ENCODE measurements at regions not wholly inside any gene's neighbourhood (a gene's known extent, or its start where the extent isn't known, plus 50 kb on each side); places are given as distances from the start of the nearest gene placed in this dataset.

DNA sequence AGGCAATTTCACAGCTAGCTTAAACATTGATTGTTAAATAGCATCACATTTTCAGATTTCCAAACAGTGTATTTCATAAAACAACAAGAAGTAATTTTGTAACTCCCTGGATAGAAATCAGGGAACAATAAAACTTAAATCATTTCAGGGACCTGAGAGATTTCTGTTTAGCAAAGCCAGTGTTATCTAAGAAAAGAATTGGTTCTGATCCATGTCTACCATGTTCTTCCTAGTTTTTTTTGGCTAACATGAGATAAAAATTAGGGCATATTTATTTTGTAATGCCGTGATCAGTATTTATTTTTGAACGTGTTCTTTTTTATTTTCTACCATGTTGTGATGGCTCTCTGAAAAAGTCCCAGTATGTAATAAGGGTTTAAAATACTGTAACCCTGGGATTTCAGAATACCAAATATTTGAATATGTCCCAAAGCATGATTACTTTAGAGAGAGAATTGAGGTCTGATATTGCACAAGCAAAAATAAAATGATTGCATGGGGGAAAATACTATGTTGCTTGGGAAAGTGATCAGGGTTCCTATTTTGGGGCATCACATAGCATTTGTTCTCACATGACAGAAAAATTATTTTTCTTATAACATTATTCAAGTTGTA lies 188.7 kb upstream of the CEP162 start:
- Mint-ChIP-seq H3K27ac (no peak overlapping the region), H3K4me1 (ENCODE audit: low read depth) (no peaks in the 10 kb centered on the region), H3K27me3 (peaks cover 17% of the 10 kb centered on the region), H3K9me3 (ENCODE audit: low read depth) (no peaks in the 10 kb centered on the region), H3K4me3 (ENCODE audit: low read depth) (no peak overlapping the region), H3K36me3 (ENCODE audit: insufficient read depth) (no peaks in the 10 kb centered on the region)
- TF ChIP-seq, protein P1, sequence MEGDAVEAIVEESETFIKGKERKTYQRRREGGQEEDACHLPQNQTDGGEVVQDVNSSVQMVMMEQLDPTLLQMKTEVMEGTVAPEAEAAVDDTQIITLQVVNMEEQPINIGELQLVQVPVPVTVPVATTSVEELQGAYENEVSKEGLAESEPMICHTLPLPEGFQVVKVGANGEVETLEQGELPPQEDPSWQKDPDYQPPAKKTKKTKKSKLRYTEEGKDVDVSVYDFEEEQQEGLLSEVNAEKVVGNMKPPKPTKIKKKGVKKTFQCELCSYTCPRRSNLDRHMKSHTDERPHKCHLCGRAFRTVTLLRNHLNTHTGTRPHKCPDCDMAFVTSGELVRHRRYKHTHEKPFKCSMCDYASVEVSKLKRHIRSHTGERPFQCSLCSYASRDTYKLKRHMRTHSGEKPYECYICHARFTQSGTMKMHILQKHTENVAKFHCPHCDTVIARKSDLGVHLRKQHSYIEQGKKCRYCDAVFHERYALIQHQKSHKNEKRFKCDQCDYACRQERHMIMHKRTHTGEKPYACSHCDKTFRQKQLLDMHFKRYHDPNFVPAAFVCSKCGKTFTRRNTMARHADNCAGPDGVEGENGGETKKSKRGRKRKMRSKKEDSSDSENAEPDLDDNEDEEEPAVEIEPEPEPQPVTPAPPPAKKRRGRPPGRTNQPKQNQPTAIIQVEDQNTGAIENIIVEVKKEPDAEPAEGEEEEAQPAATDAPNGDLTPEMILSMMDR (IDR thresholded peaks at IDR 0.05; ENCODE audit: unreplicated experiment) = no peak
- DNase-seq (ENCODE audit: low spot score, unreplicated experiment) = no peak

DNA sequence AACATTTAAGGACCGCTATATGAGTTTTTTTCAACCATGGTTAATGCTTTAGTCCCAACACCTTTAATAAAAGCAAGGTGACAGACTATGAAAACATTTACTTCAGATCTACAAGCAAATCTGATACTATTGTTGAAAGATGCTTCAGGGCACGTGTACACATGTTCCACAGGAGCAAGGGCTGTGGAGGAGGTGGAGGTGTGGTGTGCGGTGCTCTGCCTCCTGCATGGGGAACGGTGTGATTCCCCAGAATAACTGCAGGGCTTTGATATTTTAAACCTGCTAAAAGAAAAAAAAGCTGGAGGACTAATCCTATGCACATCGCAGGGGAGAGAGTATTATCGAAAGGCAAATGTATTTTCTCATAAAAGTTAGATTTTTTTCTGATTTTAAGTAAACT lies 188.1 kb upstream of the CEP162 start:
- no peaks in the 10 kb centered on the region for H3K36me3 Mint-ChIP-seq (ENCODE audit: insufficient read depth)
- no peak for DNase-seq (ENCODE audit: low spot score, unreplicated experiment)
- peaks cover 15% of the 10 kb centered on the region for H3K27me3 Mint-ChIP-seq

GRCh38 chr6:84415068-84415467 lies 187.6 kb upstream of the CEP162 start:
- Mint-ChIP-seq H3K27me3 (peaks cover 14% of the 10 kb centered on the region), H3K4me3 (ENCODE audit: low read depth) (no peak overlapping the region), H3K9me3 (ENCODE audit: low read depth) (no peaks in the 10 kb centered on the region)

More for the DNA sequence above, 188.1 kb upstream of the CEP162 start:
- H3K4me3 Mint-ChIP-seq (ENCODE audit: low read depth) = no peak overlapping the region
- TF ChIP-seq, protein P1 (IDR thresholded peaks at IDR 0.05; ENCODE audit: unreplicated experiment) = no peak
- H3K27ac Mint-ChIP-seq = no peak overlapping the region
- peaks cover 2% of the 10 kb centered on the region for H3K4me1 Mint-ChIP-seq (ENCODE audit: low read depth)
- no peaks in the 10 kb centered on the region for H3K9me3 Mint-ChIP-seq (ENCODE audit: low read depth)

GRCh38 chr6:84414531-84414930 lies 187.1 kb upstream of the CEP162 start:
- no peaks in the 10 kb centered on the region for H3K36me3 Mint-ChIP-seq (ENCODE audit: insufficient read depth)
- peaks cover 7% of the 10 kb centered on the region for H3K4me1 Mint-ChIP-seq (ENCODE audit: low read depth)
- no peak for DNase-seq (ENCODE audit: low spot score, unreplicated experiment)
- TF ChIP-seq, protein P1 (IDR thresholded peaks at IDR 0.05; ENCODE audit: unreplicated experiment) = no peak
- no peak overlapping the region for H3K27ac Mint-ChIP-seq
- H3K9me3 Mint-ChIP-seq (ENCODE audit: low read depth) = no peaks in the 10 kb centered on the region
- H3K27me3 Mint-ChIP-seq = peaks cover 14% of the 10 kb centered on the region
- no peak overlapping the region for H3K4me3 Mint-ChIP-seq (ENCODE audit: low read depth)

More at GRCh38 chr6:84415068-84415467, 187.6 kb upstream of the CEP162 start:
- TF ChIP-seq, protein P1 (IDR thresholded peaks at IDR 0.05; ENCODE audit: unreplicated experiment) = no peak
- H3K4me1 Mint-ChIP-seq (ENCODE audit: low read depth) = peaks cover 5% of the 10 kb centered on the region
- no peaks in the 10 kb centered on the region for H3K36me3 Mint-ChIP-seq (ENCODE audit: insufficient read depth)
- no peak for DNase-seq (ENCODE audit: low spot score, unreplicated experiment)
- no peak overlapping the region for H3K27ac Mint-ChIP-seq

GRCh38 chr6:84411060-84411629 lies 183.7 kb upstream of the CEP162 start:
- Mint-ChIP-seq H3K27ac (peak overlapping the region; percentile 18), H3K9me3 (ENCODE audit: low read depth) (no peaks in the 10 kb centered on the region), H3K4me3 (ENCODE audit: low read depth) (no peak overlapping the region)

More at GRCh38 chr6:84411060-84411629, 183.7 kb upstream of the CEP162 start:
- TF ChIP-seq, protein P1 (IDR thresholded peaks at IDR 0.05; ENCODE audit: unreplicated experiment) = no peak
- Mint-ChIP-seq H3K27me3 (peaks cover 10% of the 10 kb centered on the region), H3K36me3 (ENCODE audit: insufficient read depth) (no peaks in the 10 kb centered on the region), H3K4me1 (ENCODE audit: low read depth) (peaks cover 7% of the 10 kb centered on the region)
- DNase-seq (ENCODE audit: low spot score, unreplicated experiment) = no peak
